PC-3 (cell line): ENCODE measurements at regions not wholly inside any gene's neighbourhood (a gene's known extent, or its start where the extent isn't known, plus 50 kb on each side); places are given as distances from the start of the nearest gene placed in this dataset.
A peak's percentile ranks its signal among the peaks of the same experiment; 100 is the strongest.

Source experiments
- ATAC-seq: fragments of 200-7000 bp; cut with Tn5 transposase; 2 replicates; pipeline ENCODE4 v1.9.1; 2020; ENCODE audit warnings: mild to moderate bottlenecking, moderate library complexity
- BruUV-seq: library from RNA; stranded (reverse); fragments of 400-500 nt; replicated peaks from 2 replicates; lab custom pipeline; 2021; lab: Mats Ljungman, UMichigan
- CTCF ChIA-PET: fragments of 300-600 bp; sonication (Branson Sonifier 250); formaldehyde crosslinking; loops from one replicate; lab custom pipeline; 2022; ENCODE audit warnings: antibody characterized with exemption; lab: Charles Lee
- POLR2A ChIA-PET: fragments of 300-600 bp; sonication (Branson Sonifier 250); formaldehyde crosslinking; loops from one replicate; lab custom pipeline; 2022; ENCODE audit warnings: antibody characterized with exemption; ENCODE audit not compliant: unreplicated experiment; lab: Charles Lee
- DNase-seq: peaks from one replicate; pipeline ENCODE4 v3.0.0-alpha.2; 2015
- H2AFZ ChIP-seq: fragments of 300-600 bp; sonication (generic); 2 replicates; pipeline ENCODE4 v1.6.0; 2016; ENCODE audit warnings: antibody characterized with exemption, low read length
- H3F3A ChIP-seq: fragments of 300-600 bp; sonication (generic); one replicate; pipeline ENCODE4 v1.6.0; 2017; ENCODE audit warnings: antibody characterized with exemption, low read length, control low read depth, mild to moderate bottlenecking; ENCODE audit not compliant: unreplicated experiment
- H3K27ac ChIP-seq: fragments of 300-600 bp; sonication (generic); 2 replicates; pipeline ENCODE4 v1.5.1; 2016; ENCODE audit warnings: mild to moderate bottlenecking, low read length
- H3K27me3 ChIP-seq: fragments of 300-600 bp; sonication (generic); 2 replicates; pipeline ENCODE4 v1.6.1; 2016; ENCODE audit warnings: low read length, mixed read lengths
- H3K36me3 ChIP-seq: fragments of 300-600 bp; sonication (generic); 2 replicates; pipeline ENCODE4 v1.6.1; 2016; ENCODE audit warnings: low read depth, mixed run types, low read length, mixed read lengths
- H3K4me1 ChIP-seq: fragments of 300-600 bp; sonication (generic); 2 replicates; pipeline ENCODE4 v1.5.1; 2016; ENCODE audit warnings: low read length; ENCODE audit not compliant: insufficient read depth
- H3K4me2 ChIP-seq: fragments of 300-600 bp; sonication (generic); 2 replicates; pipeline ENCODE4 v1.6.0; 2016; ENCODE audit warnings: low read length
- H3K4me3 ChIP-seq: fragments of 300-600 bp; sonication (generic); 2 replicates; pipeline ENCODE4 v1.5.1; 2016; ENCODE audit warnings: mild to moderate bottlenecking, low read length, mixed read lengths
- H3K79me2 ChIP-seq: fragments of 300-600 bp; sonication (generic); 2 replicates; pipeline ENCODE4 v1.6.1; 2017; ENCODE audit warnings: low read length, mixed read lengths
- H3K9ac ChIP-seq: fragments of 300-600 bp; sonication (generic); 2 replicates; pipeline ENCODE4 v1.6.0; 2016; ENCODE audit warnings: mild to moderate bottlenecking, low read length
- H3K9me2 ChIP-seq: fragments of 300-600 bp; sonication (generic); replicated peaks from 2 replicates; pipeline ENCODE4 v1.6.1; 2016; ENCODE audit warnings: mixed run types, low read length, mixed read lengths
- H3K9me3 ChIP-seq: fragments of 300-600 bp; sonication (generic); 2 replicates; pipeline ENCODE4 v1.6.1; 2016; ENCODE audit warnings: low read length, mixed read lengths
- H4K20me1 ChIP-seq: fragments of 300-600 bp; sonication (generic); 2 replicates; pipeline ENCODE4 v1.6.1; 2016; ENCODE audit warnings: low read length, mixed read lengths
- CTCF ChIP-seq: fragments of 300-600 bp; sonication (generic); conservative IDR thresholded peaks from 2 replicates; pipeline ENCODE4 v1.5.1; 2017; ENCODE audit warnings: antibody characterized with exemption, low read depth, mild to moderate bottlenecking, low read length
- EZH2 ChIP-seq: fragments of 300-600 bp; sonication (generic); IDR thresholded peaks from one replicate; pipeline ENCODE4 v1.6.1; 2017; ENCODE audit warnings: antibody characterized with exemption, mild to moderate bottlenecking, low read length; ENCODE audit not compliant: unreplicated experiment
- EZH2phosphoT487 ChIP-seq: fragments of 300-600 bp; sonication (generic); IDR thresholded peaks from 2 replicates; pipeline ENCODE4 v1.6.1; 2018; ENCODE audit warnings: mild to moderate bottlenecking, antibody characterized with exemption, low read length, borderline replicate concordance
- intact Hi-C: fragments of 100-400 bp; cut with micrococcal nuclease; formaldehyde crosslinking; loops from 2 replicates; pipeline ENCODE4 v1.9.0; 2023

- no peaks in the 10 kb centered on the region for H3F3A ChIP-seq
- intact Hi-C loops, result no loop called here
- H2AFZ ChIP-seq, result no peak overlapping the region
- H3K4me1 ChIP-seq, result peaks cover 4% of the 10 kb centered on the region; the same call in 1 of the 2 replicates
- H4K20me1 ChIP-seq, result no peaks in the 10 kb centered on the region
- TF ChIP-seq CTCF (no peak), EZH2 (no peak), EZH2phosphoT487 (no peak)
- POLR2A ChIA-PET, result no interaction called here
- no peak overlapping the region for H3K4me3 ChIP-seq
- H3K27me3 ChIP-seq, result no peaks in the 10 kb centered on the region
- no peak overlapping the region for H3K4me2 ChIP-seq
- H3K9me3 ChIP-seq, result no peaks in the 10 kb centered on the region
- no peaks in the 10 kb centered on the region for H3K36me3 ChIP-seq
- no TSS peak for BruUV-seq
- no peaks in the 10 kb centered on the region for H3K9me2 ChIP-seq
- no peak overlapping the region for H3K27ac ChIP-seq
- ATAC-seq (no peak), DNase-seq (no peak)
- no peaks in the 10 kb centered on the region for H3K79me2 ChIP-seq
- CTCF ChIA-PET, result no interaction called here
- no peak overlapping the region for H3K9ac ChIP-seq
These were observed 235.1 kb upstream of the RREB1 start for GRCh38 chr6:6872459-6873344.

GRCh38 chr6:6873778-6874177 is 234.0 kb upstream of the RREB1 start:
- POLR2A ChIA-PET, result no interaction called here
- H3K4me2 ChIP-seq, result no peak overlapping the region

More at GRCh38 chr6:6873778-6874177, 234.0 kb upstream of the RREB1 start:
- BruUV-seq, result no TSS peak
- CTCF ChIA-PET, result no interaction called here
- Histone ChIP-seq H3K4me1 (peaks cover 4% of the 10 kb centered on the region; the same call in 1 of the 2 replicates), H3F3A (no peaks in the 10 kb centered on the region), H3K79me2 (no peaks in the 10 kb centered on the region), H3K27me3 (no peaks in the 10 kb centered on the region), H2AFZ (peak overlapping the region; percentile 6; the same call in 1 of the 2 replicates), H3K9me3 (no peaks in the 10 kb centered on the region), H3K9ac (no peak overlapping the region), H3K36me3 (no peaks in the 10 kb centered on the region), H3K9me2 (no peaks in the 10 kb centered on the region), H4K20me1 (no peaks in the 10 kb centered on the region), H3K4me3 (no peak overlapping the region), H3K27ac (no peak overlapping the region)
- no peak for DNase-seq
- ATAC-seq, result no peak
- TF ChIP-seq EZH2, result no peak
- no peak for TF ChIP-seq EZH2phosphoT487
- no peak for TF ChIP-seq CTCF
- intact Hi-C loops, result no loop called here
